SK-N-SH (cell line): ENCODE measurements at regions not wholly inside any gene's neighbourhood (a gene's known extent, or its start where the extent isn't known, plus 50 kb on each side); places are given as distances from the start of the nearest gene placed in this dataset.

ENCODE experiments used
- CTCF ChIA-PET: fragments of 300-600, 350-600 bp; formaldehyde crosslinking; extraction: SDS; loops from one replicate; lab custom pipeline; 2021; lab: Yijun Ruan, JAX
- POLR2A ChIA-PET: fragments of 350-600 bp; sonication (Branson Sonifier 250); formaldehyde crosslinking; extraction: SDS; loops from one replicate; lab custom pipeline; 2020; ENCODE audit warnings: antibody characterized with exemption, inconsistent platforms; lab: Yijun Ruan, JAX
- DNase-seq: peaks from one replicate; pipeline ENCODE4 v3.0.0; 2012
- H2AFZ ChIP-seq: fragments of 200-600 bp; sonication (generic); 2 replicates; pipeline ENCODE4 v1.8.1; 2016; ENCODE audit warnings: antibody characterized with exemption, mild to moderate bottlenecking, low read depth
- H3F3A ChIP-seq: fragments of 200-600 bp; sonication (generic); replicated peaks from 2 replicates; pipeline ENCODE3; 2016; ENCODE audit warnings: antibody characterized with exemption, mild to moderate bottlenecking; ENCODE audit not compliant: insufficient read depth
- H3K27ac ChIP-seq, 2 experiments: fragments of 200-500 bp in 1 of 2; fragments of 200-600 bp in 1 of 2; sonication (Bioruptor generic) in 1 of 2; sonication (generic), shearing (Covaris generic) in 1 of 2; 2 replicates each; pipeline versions ENCODE4 v1.5.1 to v1.6.1; 2014 to 2016; ENCODE audit warnings: low read depth in 2 of 2, inconsistent platforms in 1 of 2, low read length in 1 of 2, mild to moderate bottlenecking in 1 of 2, mixed read lengths in 1 of 2
- H3K27me3 ChIP-seq: fragments of 200-600 bp; sonication (generic), shearing (Covaris generic); 2 replicates; pipeline ENCODE4 v1.6.1; 2016; ENCODE audit warnings: mixed run types; ENCODE audit not compliant: insufficient read depth
- H3K36me3 ChIP-seq, 2 experiments: fragments of 200-500 bp in 1 of 2; fragments of 200-600 bp in 1 of 2; sonication (Bioruptor generic) in 1 of 2; sonication (generic) in 1 of 2; replicated peaks in 1 of 2; 2 replicates each; pipeline versions ENCODE3 to v1.5.1; 2014 to 2016; ENCODE audit warnings: low read length in 1 of 2, mild to moderate bottlenecking in 1 of 2; ENCODE audit not compliant: insufficient read depth in 2 of 2, control insufficient read depth in 1 of 2
- H3K4me1 ChIP-seq, 2 experiments: fragments of 200-500 bp in 1 of 2; fragments of 200-600 bp in 1 of 2; sonication (Bioruptor generic) in 1 of 2; sonication (generic), shearing (Covaris generic) in 1 of 2; 2 replicates each; pipeline versions ENCODE4 v1.5.1 to v1.6.1; 2014 to 2016; ENCODE audit warnings: low read depth in 1 of 2, low read length in 1 of 2, mixed run types in 1 of 2; ENCODE audit not compliant: insufficient read depth in 2 of 2, control insufficient read depth in 1 of 2
- H3K4me2 ChIP-seq: fragments of 200-600 bp; sonication (generic), shearing (Covaris generic); 2 replicates; pipeline ENCODE4 v1.6.1; 2017; ENCODE audit warnings: mixed run types
- H3K4me3 ChIP-seq, 2 experiments: fragments of 200-500 bp in 1 of 2; fragments of 200-600 bp in 1 of 2; sonication (Bioruptor generic) in 1 of 2; sonication (generic), shearing (Covaris generic) in 1 of 2; 2 replicates each; pipeline versions ENCODE4 v1.5.1 to v1.8.1; 2014 to 2016; ENCODE audit warnings: low read depth in 2 of 2, inconsistent platforms in 1 of 2, low read length in 1 of 2, mild to moderate bottlenecking in 1 of 2, mixed read lengths in 1 of 2, moderate library complexity in 1 of 2
- H3K79me2 ChIP-seq: fragments of 200-600 bp; sonication (generic); 2 replicates; pipeline ENCODE4 v1.8.1; 2017; ENCODE audit warnings: mild to moderate bottlenecking; ENCODE audit not compliant: insufficient read depth
- H3K9ac ChIP-seq: fragments of 200-600 bp; sonication (generic); 2 replicates; pipeline ENCODE4 v1.6.1; 2017; ENCODE audit warnings: mixed run types
- H3K9me2 ChIP-seq: fragments of 200-600 bp; sonication (generic); 2 replicates; pipeline ENCODE4 v1.6.1; 2017; ENCODE audit warnings: mixed run types
- H3K9me3 ChIP-seq: fragments of 200-600 bp; sonication (generic); 2 replicates; pipeline ENCODE4 v1.6.1; 2017; ENCODE audit warnings: mixed run types, mild to moderate bottlenecking, moderate library complexity
- H4K20me1 ChIP-seq: fragments of 200-600 bp; sonication (generic); 2 replicates; pipeline ENCODE4 v1.6.1; 2017; ENCODE audit warnings: mild to moderate bottlenecking, mixed run types; ENCODE audit not compliant: insufficient read depth
- CHD2 ChIP-seq: fragments of 150-350 bp; IDR thresholded peaks from 2 replicates; pipeline ENCODE4 v1.6.1; 2018; ENCODE audit warnings: low read length; ENCODE audit not compliant: partially characterized antibody
- CTCF ChIP-seq: fragments of 200-600 bp; sonication (generic); IDR thresholded peaks from 2 replicates; pipeline ENCODE4 v1.6.1; 2017; ENCODE audit warnings: antibody characterized with exemption, mild to moderate bottlenecking, moderate library complexity
- ELF1 ChIP-seq: IDR thresholded peaks from 2 replicates; pipeline ENCODE4 v1.4.0; 2012
- EZH2phosphoT487 ChIP-seq: fragments of 200-600 bp; sonication (generic); IDR thresholded peaks from 2 replicates; pipeline ENCODE4 v1.6.1; 2017; ENCODE audit warnings: low read depth, mixed run types, mild to moderate bottlenecking, antibody characterized with exemption, moderate library complexity, borderline replicate concordance
- FOSL2 ChIP-seq: IDR thresholded peaks from 2 replicates; pipeline ENCODE4 v1.4.0; 2012; ENCODE audit warnings: low read depth, mild to moderate bottlenecking, moderate library complexity, borderline replicate concordance
- GATA2 ChIP-seq: sonication (generic); formaldehyde crosslinking; IDR thresholded peaks from 2 replicates; pipeline ENCODE4 v1.5.0; 2020; ENCODE audit warnings: mild to moderate bottlenecking, missing genetic modification reagents
- POLR2AphosphoS5 ChIP-seq: IDR thresholded peaks from 2 replicates; pipeline ENCODE4 v1.6.1; 2012; ENCODE audit warnings: low read depth, low read length
- RXRA ChIP-seq: IDR thresholded peaks from 2 replicates; pipeline ENCODE4 v1.4.0; 2012; ENCODE audit warnings: low read depth, mild to moderate bottlenecking, borderline replicate concordance
- WGBS: methylation state at CpG from one replicate; pipeline ENCODE4 v1.1.6; 2017; ENCODE audit warnings: low lambda C conversion rate; 5-methylcytosine and 5-hydroxymethylcytosine counted together
- TF ChIP-seq, protein P1 (sequence below): IDR thresholded peaks from 2 replicates; pipeline ENCODE4 v1.6.1; 2012; ENCODE audit warnings: mild to moderate bottlenecking, low read depth, low read length, moderate library complexity

GRCh38 chr9:80326105-80326504, 754.3 kb downstream of the TLE4 start:
- no peak for TF ChIP-seq CTCF
- TF ChIP-seq POLR2AphosphoS5 = no peak
- H3K4me2 ChIP-seq = no peak overlapping the region
- H3K4me1 ChIP-seq = no peaks in the 10 kb centered on the region
- no peak overlapping the region for H3K27ac ChIP-seq
- no peak overlapping the region for H2AFZ ChIP-seq
- ChIA-PET CTCF (interaction anchor here (0.6 to 0.8 kb wide), 3 partner anchors 9 to 434 kb away, joined by 3 read pairs; no protein-coding TSS in a partner anchor), POLR2A (no interaction called here)
- no peak overlapping the region for H3K4me3 ChIP-seq
- H3K9me2 ChIP-seq = no peaks in the 10 kb centered on the region
- H3K79me2 ChIP-seq = no peaks in the 10 kb centered on the region
- H3K9me3 ChIP-seq = no peaks in the 10 kb centered on the region
- 31% methylated on average over 3 of the region's 3 CpGs for WGBS
- no peak for DNase-seq
- no peaks in the 10 kb centered on the region for H3K27me3 ChIP-seq
- H3F3A ChIP-seq = no peaks in the 10 kb centered on the region
- H3K9ac ChIP-seq = no peak overlapping the region
- no peaks in the 10 kb centered on the region for H4K20me1 ChIP-seq
- H3K36me3 ChIP-seq = no peaks in the 10 kb centered on the region

- no peaks in the 10 kb centered on the region for H3K9me3 ChIP-seq
- no peaks in the 10 kb centered on the region for H3K9me2 ChIP-seq
- no peak overlapping the region for H3K27ac ChIP-seq
- no peaks in the 10 kb centered on the region for H3K36me3 ChIP-seq
- no peaks in the 10 kb centered on the region for H3K79me2 ChIP-seq
- no peak overlapping the region for H2AFZ ChIP-seq
- CTCF ChIA-PET = no interaction called here
- H3K27me3 ChIP-seq = no peaks in the 10 kb centered on the region
- H3K9ac ChIP-seq = no peak overlapping the region
- no peak for DNase-seq
- H3F3A ChIP-seq = no peaks in the 10 kb centered on the region
- H3K4me3 ChIP-seq = no peak overlapping the region
- H3K4me1 ChIP-seq = no peaks in the 10 kb centered on the region
- POLR2A ChIA-PET = no interaction called here
- no peaks in the 10 kb centered on the region for H4K20me1 ChIP-seq
- no peak overlapping the region for H3K4me2 ChIP-seq
- no peak for TF ChIP-seq EZH2phosphoT487
- no peak for TF ChIP-seq CHD2
- TF ChIP-seq RXRA = no peak
- TF ChIP-seq CTCF = no peak
- TF ChIP-seq, protein P1, sequence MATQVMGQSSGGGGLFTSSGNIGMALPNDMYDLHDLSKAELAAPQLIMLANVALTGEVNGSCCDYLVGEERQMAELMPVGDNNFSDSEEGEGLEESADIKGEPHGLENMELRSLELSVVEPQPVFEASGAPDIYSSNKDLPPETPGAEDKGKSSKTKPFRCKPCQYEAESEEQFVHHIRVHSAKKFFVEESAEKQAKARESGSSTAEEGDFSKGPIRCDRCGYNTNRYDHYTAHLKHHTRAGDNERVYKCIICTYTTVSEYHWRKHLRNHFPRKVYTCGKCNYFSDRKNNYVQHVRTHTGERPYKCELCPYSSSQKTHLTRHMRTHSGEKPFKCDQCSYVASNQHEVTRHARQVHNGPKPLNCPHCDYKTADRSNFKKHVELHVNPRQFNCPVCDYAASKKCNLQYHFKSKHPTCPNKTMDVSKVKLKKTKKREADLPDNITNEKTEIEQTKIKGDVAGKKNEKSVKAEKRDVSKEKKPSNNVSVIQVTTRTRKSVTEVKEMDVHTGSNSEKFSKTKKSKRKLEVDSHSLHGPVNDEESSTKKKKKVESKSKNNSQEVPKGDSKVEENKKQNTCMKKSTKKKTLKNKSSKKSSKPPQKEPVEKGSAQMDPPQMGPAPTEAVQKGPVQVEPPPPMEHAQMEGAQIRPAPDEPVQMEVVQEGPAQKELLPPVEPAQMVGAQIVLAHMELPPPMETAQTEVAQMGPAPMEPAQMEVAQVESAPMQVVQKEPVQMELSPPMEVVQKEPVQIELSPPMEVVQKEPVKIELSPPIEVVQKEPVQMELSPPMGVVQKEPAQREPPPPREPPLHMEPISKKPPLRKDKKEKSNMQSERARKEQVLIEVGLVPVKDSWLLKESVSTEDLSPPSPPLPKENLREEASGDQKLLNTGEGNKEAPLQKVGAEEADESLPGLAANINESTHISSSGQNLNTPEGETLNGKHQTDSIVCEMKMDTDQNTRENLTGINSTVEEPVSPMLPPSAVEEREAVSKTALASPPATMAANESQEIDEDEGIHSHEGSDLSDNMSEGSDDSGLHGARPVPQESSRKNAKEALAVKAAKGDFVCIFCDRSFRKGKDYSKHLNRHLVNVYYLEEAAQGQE = no peak
- TF ChIP-seq GATA2 (CRISPR knock-in tag) = no peak
- TF ChIP-seq FOSL2 = no peak
- TF ChIP-seq ELF1 = no peak
- 40% methylated on average over 3 of the region's 3 CpGs for WGBS
Measured at GRCh38 chr9:80320916-80321315, 749.2 kb downstream of the TLE4 start.
